ENCODE measurements at regions not wholly inside any gene's neighbourhood (a gene's known extent, or its start where the extent isn't known, plus 50 kb on each side); places are given as distances from the start of the nearest gene placed in this dataset.

- no peak overlapping the region for H3K27ac Mint-ChIP-seq
- Histone ChIP-seq H2AFZ (ENCODE audit: insufficient read depth, low read depth, low read length, poor library complexity, severe bottlenecking) (no peak overlapping the region), H4K20me1 (ENCODE audit: insufficient read depth, low read length) (no peaks in the 10 kb centered on the region), H3K4me3 (replicated peaks in 1 of 3; ENCODE audit: low read depth in 2 of 3, low read length in 3 of 3) (no peak overlapping the region), H3K36me3 (replicated peaks in 1 of 2; ENCODE audit: control insufficient read depth in 1 of 2, insufficient read depth in 2 of 2, low read length in 2 of 2) (no peaks in the 10 kb centered on the region), H3K4me1 (ENCODE audit: control insufficient read depth in 1 of 2, insufficient read depth in 2 of 2, low read length in 2 of 2) (no peaks in the 10 kb centered on the region), H3K9me3 (replicated peaks in 1 of 2; ENCODE audit: control insufficient read depth in 1 of 2, insufficient read depth in 1 of 2, low read length in 2 of 2) (no peaks in the 10 kb centered on the region), H3K27ac (ENCODE audit: low read depth in 1 of 2, low read length in 2 of 2) (no peak overlapping the region), H3K4me2 (replicated peaks; ENCODE audit: extremely low read depth, low read length, poor library complexity, severe bottlenecking) (no peak overlapping the region), H3K9ac (ENCODE audit: insufficient read depth, low read length, poor library complexity, severe bottlenecking) (no peak overlapping the region), H3K27me3 (ENCODE audit: control insufficient read depth in 2 of 2, insufficient read depth in 2 of 2, low read length in 2 of 2) (no peaks in the 10 kb centered on the region), H3K79me2 (ENCODE audit: insufficient read depth, low read length) (no peaks in the 10 kb centered on the region)
- intact Hi-C loops (cut with micrococcal nuclease): loop anchor here (2.0 to 10.0 kb wide), 2 partner anchors 89 to 161 kb away; no protein-coding TSS in a partner anchor
- H3K4me3 Mint-ChIP-seq: no peak overlapping the region
- 70% methylated on average over 3 of the region's 6 CpGs for WGBS (ENCODE audit: insufficient coverage)
- TF ChIP-seq CTCF (IDR thresholded peaks at IDR 0.05): no peak
- H3K27me3 Mint-ChIP-seq (ENCODE audit: low read depth in 3 of 3): peaks cover 0 to 2% (median 1%) of the 10 kb centered on the region in 3 donors
- H3K4me1 Mint-ChIP-seq: peaks cover 3% of the 10 kb centered on the region
- no peaks in the 10 kb centered on the region for H3K36me3 Mint-ChIP-seq
- no peak for DNase-seq
- no peaks in the 10 kb centered on the region for H3K9me3 Mint-ChIP-seq
Measured at GRCh38 chr14:22475381-22475780, 113.6 kb downstream of the DAD1 start.

- DNase-seq: no peak
- Histone ChIP-seq H3K9me3 (replicated peaks in 1 of 2; ENCODE audit: control insufficient read depth in 1 of 2, insufficient read depth in 1 of 2, low read length in 2 of 2) (no peaks in the 10 kb centered on the region), H3K9ac (ENCODE audit: insufficient read depth, low read length, poor library complexity, severe bottlenecking) (no peak overlapping the region), H3K4me1 (ENCODE audit: control insufficient read depth in 1 of 2, insufficient read depth in 2 of 2, low read length in 2 of 2) (no peaks in the 10 kb centered on the region), H3K36me3 (replicated peaks in 1 of 2; ENCODE audit: control insufficient read depth in 1 of 2, insufficient read depth in 2 of 2, low read length in 2 of 2) (no peaks in the 10 kb centered on the region), H2AFZ (ENCODE audit: insufficient read depth, low read depth, low read length, poor library complexity, severe bottlenecking) (no peak overlapping the region), H3K27me3 (ENCODE audit: control insufficient read depth in 2 of 2, insufficient read depth in 2 of 2, low read length in 2 of 2) (no peaks in the 10 kb centered on the region), H3K79me2 (ENCODE audit: insufficient read depth, low read length) (no peaks in the 10 kb centered on the region), H3K4me3 (replicated peaks in 1 of 3; ENCODE audit: low read depth in 2 of 3, low read length in 3 of 3) (no peak overlapping the region), H3K4me2 (replicated peaks; ENCODE audit: extremely low read depth, low read length, poor library complexity, severe bottlenecking) (no peak overlapping the region), H3K27ac (ENCODE audit: low read depth in 1 of 2, low read length in 2 of 2) (no peak overlapping the region), H4K20me1 (ENCODE audit: insufficient read depth, low read length) (no peaks in the 10 kb centered on the region)
- Mint-ChIP-seq H3K27me3 (ENCODE audit: low read depth in 3 of 3) (peaks cover 0 to 2% (median 1%) of the 10 kb centered on the region in 3 donors), H3K36me3 (no peaks in the 10 kb centered on the region), H3K27ac (peak overlapping the region in 1 of 7 donors; percentile 47), H3K4me1 (peaks cover 3% of the 10 kb centered on the region), H3K9me3 (no peaks in the 10 kb centered on the region), H3K4me3 (no peak overlapping the region)
- intact Hi-C loops (cut with micrococcal nuclease): loop anchor here (2.0 to 10.0 kb wide), 2 partner anchors 88 to 160 kb away; no protein-coding TSS in a partner anchor
- WGBS (ENCODE audit: insufficient coverage): 39% methylated on average over 2 of the region's 4 CpGs
- TF ChIP-seq CTCF (IDR thresholded peaks at IDR 0.05): no peak
Measured at GRCh38 chr14:22474730-22475351, 114.2 kb downstream of the DAD1 start.

Measured in CD14-positive monocyte (primary cell).